Globus pallidus (tissue), 1 donor: ENCODE measurements at regions not wholly inside any gene's neighbourhood (a gene's known extent, or its start where the extent isn't known, plus 50 kb on each side); places are given as distances from the start of the nearest gene placed in this dataset.

Source experiments
- DNase-seq: peaks from one replicate; pipeline ENCODE4 v3.0.0-alpha.2; 2015; ENCODE audit warnings: low spot score

DNA sequence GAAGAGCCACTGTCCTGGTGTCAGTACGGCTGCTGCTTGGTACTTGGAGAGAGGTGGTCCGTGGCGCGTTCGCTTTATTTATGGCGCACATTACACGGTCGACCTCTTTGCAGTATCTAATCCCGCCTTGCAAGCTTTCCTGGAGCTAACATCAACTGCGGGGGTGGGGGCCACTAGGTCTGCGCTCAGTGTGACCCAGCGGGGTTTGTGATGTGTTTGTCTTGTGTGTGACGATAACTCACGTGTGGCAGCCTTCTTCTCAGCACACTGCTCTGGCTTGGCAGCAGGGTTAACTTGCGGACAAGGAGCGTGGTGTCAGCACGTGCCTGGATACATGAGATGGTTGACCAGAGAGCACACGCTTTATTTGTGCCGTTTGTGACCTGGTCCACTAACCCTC, 122.2 kb upstream of the RTL1 start:
- DNase-seq, result no peak

DNA sequence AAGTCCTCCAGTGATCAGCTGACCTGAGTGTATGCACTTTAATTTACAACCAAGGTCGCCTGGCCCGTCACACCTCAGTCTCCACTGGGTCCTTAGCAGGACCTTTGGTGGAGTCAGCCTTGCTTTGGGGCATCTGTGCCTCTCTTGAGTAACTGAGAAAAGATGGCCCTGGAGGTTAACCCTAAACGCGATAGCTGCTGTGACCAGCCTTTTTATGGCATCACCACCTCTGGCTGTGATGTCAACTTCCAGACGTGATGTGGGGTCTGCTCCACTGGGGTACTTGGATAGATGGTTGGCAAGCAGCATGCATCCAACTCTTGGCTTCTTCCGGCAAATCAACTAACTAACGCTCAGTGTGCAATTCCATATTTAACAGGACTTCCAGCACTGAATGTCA, 122.8 kb upstream of the RTL1 start:
- DNase-seq, result no peak

DNA sequence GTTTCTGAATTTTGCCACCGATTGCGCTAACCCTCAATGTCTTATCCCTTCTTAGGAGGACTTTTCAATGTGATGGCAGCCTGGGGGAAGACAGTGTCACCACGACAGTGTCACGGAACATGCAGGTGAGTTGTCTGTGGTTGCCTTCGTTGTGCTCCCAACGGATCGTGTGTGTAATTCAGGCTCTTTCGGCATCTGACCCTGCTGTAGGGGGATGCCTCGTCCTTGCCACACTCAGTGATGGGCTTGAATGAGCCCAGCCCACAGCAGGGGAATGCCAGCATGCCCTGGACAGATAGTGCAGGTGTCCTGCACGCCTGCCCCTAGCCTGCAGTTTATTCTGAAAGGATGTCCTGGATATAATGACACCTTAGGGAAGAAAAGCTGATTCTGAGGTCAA, 123.8 kb upstream of the RTL1 start:
- DNase-seq, result no peak

DNA sequence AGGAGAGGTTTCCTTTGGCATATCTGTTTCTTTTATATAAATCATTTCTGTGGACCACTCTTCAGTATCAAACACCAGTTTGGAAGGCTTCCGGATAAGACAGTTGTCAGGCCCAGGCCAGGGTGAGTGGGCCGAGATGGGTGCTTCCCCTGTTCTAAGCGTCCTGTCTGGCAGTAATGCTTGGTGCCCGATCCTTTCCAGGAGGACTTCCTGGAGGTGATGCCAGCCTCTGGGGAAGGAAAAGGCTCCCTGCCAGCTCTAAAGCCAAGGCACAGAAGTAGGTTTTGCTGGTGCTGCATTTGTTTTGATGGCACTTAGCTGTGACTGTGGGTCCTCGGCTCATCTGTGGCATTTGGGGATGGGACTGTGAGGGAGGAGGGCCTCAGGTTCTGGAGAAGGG, 124.4 kb upstream of the RTL1 start:
- no peak for DNase-seq

DNA sequence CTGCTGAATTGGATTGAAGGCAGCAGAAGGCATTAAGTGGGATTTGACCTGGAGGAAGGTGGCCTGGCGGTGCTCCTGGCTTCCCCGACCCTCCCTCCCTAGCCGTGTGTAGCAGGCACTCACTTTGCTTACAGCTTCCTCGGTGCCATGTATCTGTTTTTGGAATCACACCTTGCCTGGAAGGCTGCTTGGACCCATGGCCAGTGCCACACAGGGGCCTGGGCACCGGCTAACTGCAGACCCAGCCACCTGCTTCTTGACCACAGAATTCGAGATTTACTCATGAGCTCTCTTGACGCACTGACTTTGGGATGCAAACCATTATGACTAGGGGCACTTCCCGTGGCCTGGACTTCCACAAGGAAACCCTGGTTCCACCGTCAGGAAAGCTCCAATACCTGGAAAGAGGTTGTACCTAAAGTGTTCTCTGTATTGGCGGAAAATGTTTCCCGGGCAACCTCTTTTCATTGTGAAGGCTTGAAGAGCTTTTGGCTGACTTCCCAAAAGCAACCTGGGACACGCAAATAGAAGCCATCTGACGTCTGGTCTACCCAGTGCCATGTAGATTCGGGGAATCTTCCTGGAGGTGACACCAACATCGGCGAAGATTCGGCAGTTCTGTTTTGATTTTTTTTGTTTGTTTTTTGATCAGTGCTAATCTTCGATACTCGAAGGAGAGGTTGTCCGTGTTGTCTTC, 125.6 kb upstream of the RTL1 start:
- DNase-seq, result no peak

DNA sequence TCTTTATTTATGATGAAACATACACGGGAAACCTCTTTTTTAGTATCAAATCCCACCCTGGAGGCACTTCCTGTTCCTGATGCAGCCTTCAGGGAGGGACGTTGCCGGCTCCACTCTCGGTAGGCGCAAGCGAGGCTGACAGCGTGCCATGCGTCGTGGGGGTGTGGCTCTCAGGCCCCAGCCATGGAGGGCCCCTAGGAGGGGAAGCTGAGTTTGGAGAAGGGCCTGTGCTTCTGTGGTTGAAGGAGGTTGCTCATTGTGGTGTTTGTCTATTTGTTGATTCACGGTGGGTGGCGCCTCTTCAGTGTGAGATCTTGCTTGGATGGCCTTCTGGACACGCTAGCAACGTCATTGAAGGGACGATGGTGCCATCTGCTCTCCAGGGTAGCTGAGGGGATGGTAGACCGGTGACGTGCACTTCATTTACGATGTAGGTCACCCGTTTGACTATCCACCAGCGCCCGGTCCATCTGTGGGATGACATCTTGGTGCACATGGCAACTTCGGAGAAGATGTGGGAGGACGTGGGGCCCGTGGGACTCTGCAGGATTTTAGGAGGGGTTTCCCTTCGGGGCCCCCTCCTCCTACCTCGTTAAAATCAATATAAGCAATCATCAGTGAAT, 126.3 kb upstream of the RTL1 start:
- no peak for DNase-seq

DNA sequence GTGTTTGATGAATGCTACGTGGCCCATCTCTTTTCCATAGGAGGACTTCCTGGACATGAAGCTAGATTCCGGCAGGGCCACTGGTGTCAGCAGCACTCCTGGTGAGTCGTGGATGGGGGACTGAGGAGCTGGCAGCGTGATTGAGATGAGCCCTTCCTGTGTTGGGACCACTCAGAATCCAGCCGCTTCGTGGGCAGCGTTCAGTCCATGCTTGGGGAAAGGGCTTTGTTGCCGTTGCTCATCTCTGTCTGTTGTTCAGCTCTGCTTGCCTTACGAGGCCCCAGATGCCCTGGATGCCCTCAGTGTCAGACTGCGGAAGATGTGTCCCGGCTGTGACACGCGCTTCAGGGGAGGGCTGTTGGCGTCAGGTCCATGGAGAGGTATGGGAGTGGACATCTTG, 127.1 kb upstream of the RTL1 start:
- no peak for DNase-seq

DNA sequence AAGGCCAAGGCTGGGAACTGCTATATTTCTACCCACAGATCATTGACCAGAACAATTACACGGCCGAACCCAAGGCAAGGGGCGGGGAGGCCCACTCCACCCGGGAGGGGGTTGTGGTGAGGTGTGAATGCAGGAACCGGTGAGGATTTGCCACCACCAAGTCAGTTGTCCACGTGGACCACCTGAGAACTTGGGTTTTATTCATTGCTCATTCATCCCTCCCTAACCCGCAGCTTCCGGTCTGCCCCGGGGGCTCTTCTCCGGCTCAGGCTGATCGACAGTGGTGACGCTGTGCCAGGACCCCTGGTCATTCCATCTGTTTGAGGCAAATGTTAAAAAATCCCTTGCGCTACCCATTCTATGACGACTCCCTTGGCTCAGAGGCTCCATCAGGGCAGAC, 127.7 kb upstream of the RTL1 start:
- DNase-seq, result no peak

DNA sequence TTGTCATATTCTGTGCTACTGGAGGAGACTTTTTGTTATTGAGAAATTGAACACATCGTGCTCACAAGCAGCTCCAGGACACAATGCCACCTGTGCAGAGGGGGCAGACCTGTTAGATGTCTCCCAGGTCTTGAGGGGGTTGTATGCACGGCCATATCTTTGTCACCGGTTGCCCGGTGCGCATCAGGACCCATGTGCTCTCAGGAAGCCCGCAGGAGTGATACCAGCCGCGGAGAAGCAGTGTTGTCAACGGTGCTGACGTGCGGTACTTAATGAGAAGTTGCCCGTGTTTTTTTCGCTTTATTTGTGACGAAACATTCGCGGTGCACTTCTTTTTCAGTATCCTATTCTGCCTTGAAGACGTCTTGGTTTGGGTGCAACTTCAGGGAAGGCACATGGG, 128.2 kb upstream of the RTL1 start:
- DNase-seq, result no peak

DNA sequence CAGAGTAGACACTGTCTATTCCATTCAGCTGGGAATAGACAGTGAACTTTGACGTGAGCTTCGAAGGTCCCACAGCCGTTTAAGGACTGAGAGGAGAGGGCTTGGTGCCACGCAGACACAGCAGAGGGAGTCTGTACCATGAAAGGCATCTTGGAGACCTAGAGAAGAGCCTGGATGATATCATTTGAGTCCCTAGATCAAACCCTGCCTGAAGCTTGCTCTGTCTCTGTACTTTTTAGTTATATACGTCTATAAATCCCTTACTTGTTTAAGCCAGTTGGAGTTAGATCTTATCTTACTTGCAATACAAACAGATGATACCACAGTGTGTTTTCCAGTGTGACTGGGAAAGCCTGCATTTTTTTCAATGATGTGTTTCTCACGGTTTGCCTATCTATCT, 128.9 kb upstream of the RTL1 start:
- no peak for DNase-seq

DNA sequence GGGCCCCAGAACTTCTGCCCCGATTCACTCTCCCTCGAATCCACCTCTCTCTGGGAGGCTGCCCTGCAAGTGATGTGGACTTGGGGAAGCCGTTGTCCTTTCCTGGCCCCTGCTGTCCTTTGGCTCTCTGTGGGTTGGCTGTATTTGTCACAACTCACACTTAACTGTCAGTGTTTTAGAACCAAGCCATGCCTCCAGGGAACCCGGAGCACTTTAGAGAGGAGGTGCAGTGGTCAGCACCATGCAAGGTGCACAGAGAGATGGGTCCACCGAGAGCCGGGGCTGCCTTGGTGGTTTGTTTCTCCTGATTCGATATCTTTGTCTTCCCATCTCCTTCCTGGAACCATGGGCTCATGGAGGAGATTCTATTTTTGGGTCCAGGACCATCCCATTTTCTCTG, 129.5 kb upstream of the RTL1 start:
- no peak for DNase-seq

DNA sequence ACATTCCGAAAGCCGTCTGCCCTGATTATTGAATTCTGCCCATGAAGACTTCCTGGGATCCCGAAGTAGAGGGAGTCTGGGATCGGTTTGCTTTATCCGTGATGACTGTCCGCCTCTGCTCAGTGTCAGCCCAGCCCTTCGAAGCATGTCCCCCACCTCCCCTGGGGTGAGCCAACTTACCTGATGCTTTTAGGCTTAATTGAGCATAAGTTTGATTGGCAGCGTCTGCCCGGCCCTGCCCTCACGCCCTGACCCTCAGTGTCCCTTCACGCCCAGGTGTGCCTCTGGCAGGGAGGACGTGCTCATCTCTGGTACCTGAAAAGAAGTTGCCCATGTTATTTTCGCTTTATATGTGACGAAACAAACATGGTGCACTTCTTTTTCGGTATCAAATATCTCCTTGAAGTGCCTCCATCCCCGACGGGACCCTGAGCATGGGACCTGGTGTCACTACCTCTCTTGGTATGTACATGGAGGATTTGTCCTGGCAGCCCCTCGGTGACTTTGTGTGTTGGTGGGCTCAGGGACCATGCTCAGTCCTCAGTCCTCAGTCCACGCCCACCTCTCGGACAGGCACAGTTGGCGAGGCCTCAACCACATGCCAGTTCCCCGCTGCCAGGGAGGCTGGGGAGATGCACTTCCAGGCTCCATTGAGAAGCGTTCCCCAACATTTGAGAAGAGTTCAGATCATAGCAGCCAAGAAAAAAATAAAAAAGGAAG, 130.1 kb upstream of the RTL1 start:
- no peak for DNase-seq

DNA sequence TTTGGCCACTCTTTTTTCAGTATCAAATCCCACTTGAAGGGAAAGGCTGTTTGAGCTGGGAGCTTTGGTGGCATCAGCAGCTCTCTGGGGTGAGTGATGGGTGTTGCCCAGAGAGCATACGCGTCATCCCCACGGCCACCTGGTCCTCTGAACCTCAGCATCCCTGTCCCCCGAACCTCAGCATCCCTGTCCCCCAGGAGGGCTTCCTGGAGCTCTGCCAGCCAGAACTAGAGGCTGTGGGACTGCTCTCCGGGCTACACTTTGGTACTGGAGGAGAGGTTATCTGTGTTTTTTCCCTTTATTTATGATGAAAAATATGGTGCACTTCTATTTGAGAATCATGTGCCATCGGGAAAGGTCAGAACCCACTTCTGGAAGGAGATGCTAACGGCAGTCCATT, 131.5 kb upstream of the RTL1 start:
- DNase-seq, result no peak

DNA sequence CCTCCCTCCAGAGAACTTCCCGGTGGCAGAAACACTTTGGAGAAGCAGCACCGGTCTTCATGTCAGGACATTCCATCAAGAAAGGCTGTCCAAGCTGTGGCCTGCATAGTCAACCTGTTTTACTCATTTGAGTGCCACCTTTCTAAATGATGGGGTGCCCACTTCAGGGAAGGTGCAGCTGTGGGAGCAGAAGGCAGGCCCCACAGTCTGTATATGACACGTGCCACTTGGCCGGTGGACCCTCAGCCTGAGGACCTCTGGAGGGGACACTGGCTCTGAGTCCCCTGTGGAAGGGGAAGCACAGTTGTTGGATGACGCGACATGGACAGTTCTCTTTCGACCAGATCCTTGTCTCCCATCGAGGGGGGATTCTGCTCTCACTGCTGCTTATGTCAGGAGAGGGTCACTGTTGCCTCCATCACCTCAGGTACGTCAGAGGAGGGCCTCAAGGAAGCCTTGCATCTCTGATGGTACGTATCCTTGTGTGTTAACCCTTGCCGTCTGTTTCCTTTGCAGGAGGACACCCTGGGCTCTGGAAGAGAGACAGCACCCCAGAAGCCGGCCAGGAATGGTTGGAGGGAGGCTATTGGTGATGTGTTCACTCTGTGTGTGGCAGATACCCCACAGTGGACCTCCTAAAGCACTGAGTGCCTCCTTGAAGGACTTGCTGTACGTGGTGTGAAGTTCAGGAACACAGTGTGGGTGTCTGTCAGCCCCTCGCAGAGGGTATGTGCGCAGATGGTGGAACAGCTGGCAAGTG, 132.1 kb upstream of the RTL1 start:
- DNase-seq, result no peak

DNA sequence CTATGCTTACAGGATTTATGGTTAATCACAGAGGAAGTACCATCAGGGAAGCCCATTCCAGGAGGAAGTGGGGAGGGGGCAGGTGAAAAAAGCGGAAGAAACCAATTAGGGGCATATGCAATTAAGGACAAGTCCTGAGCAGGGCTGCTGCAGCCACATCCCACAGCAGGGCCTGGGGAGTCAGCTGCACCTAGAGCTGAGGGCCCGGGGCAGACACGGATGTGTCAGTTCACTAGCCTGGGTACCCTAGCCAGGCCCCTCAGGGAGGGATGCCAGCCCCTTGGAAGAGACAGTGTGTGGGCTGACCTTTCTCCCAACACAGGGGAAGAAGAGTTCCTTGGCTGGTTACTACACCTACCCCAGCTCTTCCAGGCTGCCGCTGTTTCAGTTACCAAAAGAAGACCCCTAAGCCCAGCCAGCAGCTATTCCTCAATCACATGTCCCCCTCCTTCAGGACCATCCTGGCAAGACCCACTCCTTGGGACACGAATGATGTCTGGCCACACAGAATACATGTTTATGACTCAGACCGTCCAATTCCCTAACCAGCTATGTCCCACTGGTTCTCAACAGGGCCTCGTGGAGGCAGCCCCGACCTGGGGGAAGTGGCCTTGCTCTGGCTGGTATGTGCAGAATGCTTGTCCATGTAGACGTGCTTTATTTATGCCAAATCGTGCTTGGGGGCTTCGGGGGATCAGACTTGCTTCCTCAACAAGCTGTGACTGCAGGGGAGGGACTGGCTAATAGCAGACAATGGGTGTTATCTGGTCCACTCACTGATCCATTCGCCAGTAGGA, 133.7 kb upstream of the RTL1 start:
- DNase-seq, result no peak

DNA sequence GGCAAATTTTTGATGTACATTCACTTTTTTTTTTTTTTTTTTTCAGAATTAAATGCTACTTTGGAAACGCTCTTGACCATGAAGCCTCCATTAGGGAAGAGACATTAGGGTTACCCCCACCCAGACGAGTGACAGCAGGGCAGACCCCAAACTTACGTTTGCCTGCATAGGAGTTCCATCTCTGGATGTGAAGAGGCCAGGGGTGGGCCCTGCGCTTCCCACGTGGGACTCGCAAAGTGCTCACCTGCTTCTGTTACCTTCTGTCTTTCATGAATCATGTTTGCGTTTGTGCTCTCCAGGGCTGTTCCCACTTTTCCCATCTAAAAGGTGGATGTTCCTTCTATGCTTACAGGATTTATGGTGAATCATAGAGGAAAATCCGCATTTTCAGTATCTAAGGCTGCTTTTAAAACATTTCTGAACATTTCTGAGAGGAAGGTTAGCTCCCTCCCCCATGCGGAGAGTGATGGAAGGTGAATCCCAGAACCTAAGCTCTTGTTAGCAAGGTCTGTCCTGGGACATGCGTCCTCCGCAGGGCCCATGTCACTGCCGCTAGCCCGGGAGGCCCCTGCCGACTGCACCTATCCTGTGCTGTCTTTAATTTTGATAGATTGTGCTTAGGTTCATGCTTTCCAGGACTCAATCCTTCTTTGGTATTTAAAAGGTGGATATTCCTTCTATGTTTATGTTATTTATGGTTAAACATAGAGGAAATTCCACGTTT, 135.7 kb upstream of the RTL1 start:
- DNase-seq, result no peak

DNA sequence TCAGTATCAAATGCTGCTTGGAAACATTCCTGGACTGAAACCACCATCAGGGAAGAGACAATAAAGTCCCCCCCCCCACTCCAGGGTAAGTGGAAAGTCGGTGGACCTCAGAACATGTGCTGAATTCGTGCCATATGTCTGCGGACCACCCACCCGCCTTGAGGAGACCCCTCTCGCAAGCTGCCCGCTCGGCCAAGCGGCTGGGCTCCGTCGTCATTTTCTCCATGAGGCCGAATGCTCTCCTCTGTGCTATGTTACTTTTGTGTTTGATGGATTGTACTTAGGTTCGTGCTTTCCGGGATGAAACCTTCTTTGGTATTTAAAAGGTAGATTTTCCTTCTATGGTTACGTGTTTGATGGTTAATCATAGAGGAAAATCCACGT, 136.2 kb upstream of the RTL1 start:
- no peak for DNase-seq

DNA sequence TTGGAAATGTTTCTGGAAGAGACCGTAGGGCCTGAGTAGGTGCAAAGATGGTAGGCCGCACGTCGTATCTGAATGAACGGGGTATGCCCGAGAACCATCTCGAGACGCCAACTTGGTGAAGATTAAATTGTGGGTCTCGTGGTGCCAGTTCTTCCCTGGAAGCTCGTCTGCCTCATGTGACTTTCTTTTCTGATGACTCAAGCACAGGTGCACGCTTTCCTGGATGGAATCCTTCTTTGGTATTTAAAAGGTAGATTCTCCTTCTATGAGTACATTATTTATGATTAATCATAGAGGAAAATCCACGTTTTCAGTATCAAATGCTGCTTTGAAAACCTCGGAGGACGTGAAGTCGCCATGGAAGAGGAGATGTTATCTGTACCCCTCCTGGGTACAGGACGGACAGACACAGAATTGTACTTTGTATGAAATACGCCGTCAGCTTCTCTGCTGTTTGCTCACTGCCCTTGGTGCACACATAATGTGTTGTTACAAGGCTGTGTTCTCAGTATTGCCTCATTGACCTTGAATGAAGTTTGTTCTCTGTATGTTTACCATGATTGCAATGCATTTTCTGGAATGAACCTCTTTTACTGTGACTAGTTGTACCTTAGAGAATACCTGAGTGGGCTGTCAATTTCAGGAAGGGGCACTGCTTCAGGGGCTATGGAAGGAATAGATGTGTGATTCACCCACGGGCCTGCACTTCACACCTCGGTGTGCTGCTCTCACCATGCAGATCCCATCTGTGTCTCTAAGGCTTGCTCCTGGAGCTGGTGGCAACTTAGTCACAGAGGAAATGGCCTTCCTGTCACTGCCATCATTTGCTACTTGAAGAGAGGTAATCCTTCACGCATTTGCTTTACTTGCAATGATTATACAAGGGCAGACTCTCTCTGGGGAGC, 137.3 kb upstream of the RTL1 start:
- DNase-seq, result no peak

DNA sequence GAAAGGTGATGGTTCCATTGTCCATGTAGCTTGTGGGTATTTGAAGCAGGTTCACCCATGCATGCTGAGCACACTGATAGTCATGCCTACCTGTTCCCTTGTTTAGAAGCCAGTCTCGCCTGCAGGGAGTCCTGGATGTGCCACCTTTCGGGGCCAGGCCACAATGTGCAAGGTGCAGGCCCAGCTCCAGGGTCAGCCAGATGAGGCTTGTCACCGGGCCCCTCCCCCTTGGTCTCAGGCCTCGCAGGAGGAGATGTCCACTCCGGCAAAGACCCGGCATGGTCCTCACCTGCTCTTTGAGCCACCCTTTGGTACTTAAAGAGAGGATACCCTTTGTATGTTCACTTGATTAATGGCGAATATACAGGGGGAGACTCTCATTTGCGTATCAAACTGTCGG, 140.4 kb upstream of the RTL1 start:
- no peak for DNase-seq

DNA sequence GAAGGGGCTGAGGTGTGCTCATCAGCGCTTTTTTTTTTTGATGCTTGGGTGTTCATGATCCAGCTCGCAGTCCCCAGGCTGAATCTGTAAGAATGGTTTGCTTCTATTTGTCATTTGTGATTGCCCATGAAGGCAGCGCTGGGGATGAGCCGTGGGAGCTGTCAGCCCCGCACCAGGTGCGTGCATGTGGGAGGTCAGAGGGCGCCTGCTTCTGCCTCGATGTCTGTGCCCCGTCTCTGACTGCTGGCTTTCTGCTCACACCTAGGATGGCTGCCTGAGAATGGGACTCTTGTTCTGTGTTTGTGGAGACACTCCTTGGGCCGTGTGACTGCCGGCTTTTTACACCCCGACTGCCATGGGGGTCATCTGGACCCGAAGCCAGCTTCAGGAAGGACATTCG, 141.2 kb upstream of the RTL1 start:
- no peak for DNase-seq
